PC-3 (cell line): ENCODE measurements at regions not wholly inside any gene's neighbourhood (a gene's known extent, or its start where the extent isn't known, plus 50 kb on each side); places are given as distances from the start of the nearest gene placed in this dataset.

Experiments used
- ATAC-seq: fragments of 200-7000 bp; cut with Tn5 transposase; 2 replicates; pipeline ENCODE4 v1.9.1; 2020; ENCODE audit warnings: mild to moderate bottlenecking, moderate library complexity
- BruUV-seq: library from RNA; stranded (reverse); fragments of 400-500 nt; replicated peaks from 2 replicates; lab custom pipeline; 2021; lab: Mats Ljungman, UMichigan
- CTCF ChIA-PET: fragments of 300-600 bp; sonication (Branson Sonifier 250); formaldehyde crosslinking; loops from one replicate; lab custom pipeline; 2022; ENCODE audit warnings: antibody characterized with exemption; lab: Charles Lee
- POLR2A ChIA-PET: fragments of 300-600 bp; sonication (Branson Sonifier 250); formaldehyde crosslinking; loops from one replicate; lab custom pipeline; 2022; ENCODE audit warnings: antibody characterized with exemption; ENCODE audit not compliant: unreplicated experiment; lab: Charles Lee
- DNase-seq: peaks from one replicate; pipeline ENCODE4 v3.0.0-alpha.2; 2015
- H2AFZ ChIP-seq: fragments of 300-600 bp; sonication (generic); 2 replicates; pipeline ENCODE4 v1.6.0; 2016; ENCODE audit warnings: antibody characterized with exemption, low read length
- H3F3A ChIP-seq: fragments of 300-600 bp; sonication (generic); one replicate; pipeline ENCODE4 v1.6.0; 2017; ENCODE audit warnings: antibody characterized with exemption, low read length, control low read depth, mild to moderate bottlenecking; ENCODE audit not compliant: unreplicated experiment
- H3K27ac ChIP-seq: fragments of 300-600 bp; sonication (generic); 2 replicates; pipeline ENCODE4 v1.5.1; 2016; ENCODE audit warnings: mild to moderate bottlenecking, low read length
- H3K27me3 ChIP-seq: fragments of 300-600 bp; sonication (generic); 2 replicates; pipeline ENCODE4 v1.6.1; 2016; ENCODE audit warnings: low read length, mixed read lengths
- H3K36me3 ChIP-seq: fragments of 300-600 bp; sonication (generic); 2 replicates; pipeline ENCODE4 v1.6.1; 2016; ENCODE audit warnings: low read depth, mixed run types, low read length, mixed read lengths
- H3K4me1 ChIP-seq: fragments of 300-600 bp; sonication (generic); 2 replicates; pipeline ENCODE4 v1.5.1; 2016; ENCODE audit warnings: low read length; ENCODE audit not compliant: insufficient read depth
- H3K4me2 ChIP-seq: fragments of 300-600 bp; sonication (generic); 2 replicates; pipeline ENCODE4 v1.6.0; 2016; ENCODE audit warnings: low read length
- H3K4me3 ChIP-seq: fragments of 300-600 bp; sonication (generic); 2 replicates; pipeline ENCODE4 v1.5.1; 2016; ENCODE audit warnings: mild to moderate bottlenecking, low read length, mixed read lengths
- H3K79me2 ChIP-seq: fragments of 300-600 bp; sonication (generic); 2 replicates; pipeline ENCODE4 v1.6.1; 2017; ENCODE audit warnings: low read length, mixed read lengths
- H3K9ac ChIP-seq: fragments of 300-600 bp; sonication (generic); 2 replicates; pipeline ENCODE4 v1.6.0; 2016; ENCODE audit warnings: mild to moderate bottlenecking, low read length
- H3K9me2 ChIP-seq: fragments of 300-600 bp; sonication (generic); replicated peaks from 2 replicates; pipeline ENCODE4 v1.6.1; 2016; ENCODE audit warnings: mixed run types, low read length, mixed read lengths
- H3K9me3 ChIP-seq: fragments of 300-600 bp; sonication (generic); 2 replicates; pipeline ENCODE4 v1.6.1; 2016; ENCODE audit warnings: low read length, mixed read lengths
- H4K20me1 ChIP-seq: fragments of 300-600 bp; sonication (generic); 2 replicates; pipeline ENCODE4 v1.6.1; 2016; ENCODE audit warnings: low read length, mixed read lengths
- EZH2 ChIP-seq: fragments of 300-600 bp; sonication (generic); IDR thresholded peaks from one replicate; pipeline ENCODE4 v1.6.1; 2017; ENCODE audit warnings: antibody characterized with exemption, mild to moderate bottlenecking, low read length; ENCODE audit not compliant: unreplicated experiment
- EZH2phosphoT487 ChIP-seq: fragments of 300-600 bp; sonication (generic); IDR thresholded peaks from 2 replicates; pipeline ENCODE4 v1.6.1; 2018; ENCODE audit warnings: mild to moderate bottlenecking, antibody characterized with exemption, low read length, borderline replicate concordance
- intact Hi-C: fragments of 100-400 bp; cut with micrococcal nuclease; formaldehyde crosslinking; loops from 2 replicates; pipeline ENCODE4 v1.9.0; 2023
- TF ChIP-seq, protein P1 (sequence below): fragments of 300-600 bp; sonication (generic); conservative IDR thresholded peaks from 2 replicates; pipeline ENCODE4 v1.5.1; 2017; ENCODE audit warnings: antibody characterized with exemption, low read depth, mild to moderate bottlenecking, low read length

DNA sequence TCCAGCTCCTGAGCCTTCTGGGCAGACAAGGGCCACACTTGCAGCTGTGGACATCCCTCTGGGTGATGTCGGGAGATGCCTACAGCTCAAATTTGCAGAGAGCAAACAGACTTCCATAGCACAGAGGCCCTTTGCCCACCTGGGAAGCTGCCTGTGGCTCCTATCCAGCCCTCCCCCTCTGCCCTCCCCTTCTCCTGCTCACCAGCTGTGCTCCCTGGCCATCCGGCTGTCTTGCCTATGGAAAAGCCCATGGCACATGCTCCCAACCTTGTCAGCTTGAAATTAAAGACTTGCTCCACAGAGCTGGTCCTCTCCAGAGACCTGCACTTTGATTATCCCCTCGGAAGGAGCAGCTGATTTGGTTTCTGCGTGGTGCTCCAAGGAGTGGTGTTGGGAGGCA is 118.9 kb upstream of the NECTIN1 start:
- peaks cover 44% of the 10 kb centered on the region for H3K27me3 ChIP-seq
- H3K9ac ChIP-seq: no peak overlapping the region
- H3K4me2 ChIP-seq: no peak overlapping the region
- POLR2A ChIA-PET: interaction anchor here (0.5 kb wide), 1 partner anchor 105 kb away, joined by 3 read pairs; no protein-coding TSS in a partner anchor
- DNase-seq (no peak), ATAC-seq (no peak)
- no peaks in the 10 kb centered on the region for H3K4me1 ChIP-seq
- CTCF ChIA-PET: no interaction called here
- no peaks in the 10 kb centered on the region for H3F3A ChIP-seq
- no peak overlapping the region for H2AFZ ChIP-seq
- TF ChIP-seq EZH2phosphoT487 (no peak), EZH2 (no peak)
- TF ChIP-seq, protein P1, sequence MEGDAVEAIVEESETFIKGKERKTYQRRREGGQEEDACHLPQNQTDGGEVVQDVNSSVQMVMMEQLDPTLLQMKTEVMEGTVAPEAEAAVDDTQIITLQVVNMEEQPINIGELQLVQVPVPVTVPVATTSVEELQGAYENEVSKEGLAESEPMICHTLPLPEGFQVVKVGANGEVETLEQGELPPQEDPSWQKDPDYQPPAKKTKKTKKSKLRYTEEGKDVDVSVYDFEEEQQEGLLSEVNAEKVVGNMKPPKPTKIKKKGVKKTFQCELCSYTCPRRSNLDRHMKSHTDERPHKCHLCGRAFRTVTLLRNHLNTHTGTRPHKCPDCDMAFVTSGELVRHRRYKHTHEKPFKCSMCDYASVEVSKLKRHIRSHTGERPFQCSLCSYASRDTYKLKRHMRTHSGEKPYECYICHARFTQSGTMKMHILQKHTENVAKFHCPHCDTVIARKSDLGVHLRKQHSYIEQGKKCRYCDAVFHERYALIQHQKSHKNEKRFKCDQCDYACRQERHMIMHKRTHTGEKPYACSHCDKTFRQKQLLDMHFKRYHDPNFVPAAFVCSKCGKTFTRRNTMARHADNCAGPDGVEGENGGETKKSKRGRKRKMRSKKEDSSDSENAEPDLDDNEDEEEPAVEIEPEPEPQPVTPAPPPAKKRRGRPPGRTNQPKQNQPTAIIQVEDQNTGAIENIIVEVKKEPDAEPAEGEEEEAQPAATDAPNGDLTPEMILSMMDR: no peak
- H3K4me3 ChIP-seq: no peak overlapping the region
- BruUV-seq: no TSS peak
- no peaks in the 10 kb centered on the region; the same call in 1 of the 2 replicates for H3K9me3 ChIP-seq
- intact Hi-C loops: no loop called here
- H3K79me2 ChIP-seq: no peaks in the 10 kb centered on the region
- no peaks in the 10 kb centered on the region for H4K20me1 ChIP-seq
- no peaks in the 10 kb centered on the region for H3K9me2 ChIP-seq
- H3K36me3 ChIP-seq: no peaks in the 10 kb centered on the region
- H3K27ac ChIP-seq: no peak overlapping the region

DNA sequence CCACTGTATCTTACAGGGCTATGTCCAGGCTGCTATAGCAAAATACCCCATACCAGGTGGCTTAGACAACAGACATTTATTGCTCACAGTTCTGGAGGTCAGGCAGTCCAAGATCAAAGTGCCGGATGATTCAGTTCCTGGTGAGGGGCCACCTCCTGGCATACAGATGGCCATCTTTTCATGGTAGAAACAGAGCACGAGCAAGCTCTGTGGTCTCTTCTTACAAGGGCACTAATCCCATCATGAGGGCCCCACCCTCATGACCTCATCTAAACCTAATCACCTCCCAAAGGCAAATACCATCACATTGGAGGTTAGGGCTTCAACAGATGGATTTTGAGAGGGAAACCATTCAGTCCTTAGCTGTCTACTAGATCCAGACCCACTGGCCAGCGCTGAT is 117.4 kb upstream of the NECTIN1 start:
- Histone ChIP-seq H3F3A (no peaks in the 10 kb centered on the region), H3K79me2 (no peaks in the 10 kb centered on the region), H3K4me1 (no peaks in the 10 kb centered on the region), H3K27ac (no peak overlapping the region), H3K27me3 (peaks cover 52% of the 10 kb centered on the region), H3K9ac (no peak overlapping the region), H3K36me3 (no peaks in the 10 kb centered on the region), H3K4me2 (no peak overlapping the region), H4K20me1 (no peaks in the 10 kb centered on the region), H3K9me3 (no peaks in the 10 kb centered on the region; the same call in 1 of the 2 replicates), H3K4me3 (no peak overlapping the region), H2AFZ (no peak overlapping the region), H3K9me2 (no peaks in the 10 kb centered on the region)
- DNase-seq (no peak), ATAC-seq (no peak)
- TF ChIP-seq EZH2phosphoT487 (no peak), EZH2 (no peak)
- TF ChIP-seq, protein P1: no peak
- intact Hi-C loops: no loop called here
- no TSS peak for BruUV-seq
- ChIA-PET POLR2A (no interaction called here), CTCF (no interaction called here)

DNA sequence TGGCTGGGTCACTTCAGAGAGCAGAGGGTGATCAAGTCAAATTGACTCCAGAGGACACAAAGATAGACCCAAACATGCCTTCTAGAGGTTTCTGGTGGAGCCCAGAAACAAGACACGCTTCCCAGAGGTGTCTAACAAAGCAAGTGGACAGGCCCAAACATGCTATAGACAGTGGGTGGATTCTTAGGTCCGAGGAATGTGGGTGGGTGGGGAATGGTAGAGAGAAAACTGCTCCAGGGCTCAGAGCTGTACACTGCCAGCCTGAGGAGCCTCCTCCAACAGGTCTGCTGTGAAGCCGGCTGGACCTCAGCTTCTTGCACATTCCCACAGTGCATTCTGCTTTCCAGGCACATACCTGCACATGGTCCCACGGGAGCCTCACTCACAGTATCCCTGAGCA is 116.8 kb upstream of the NECTIN1 start:
- Histone ChIP-seq H3K9me3 (no peaks in the 10 kb centered on the region; the same call in 1 of the 2 replicates), H3K4me3 (no peak overlapping the region), H3K79me2 (no peaks in the 10 kb centered on the region), H3K36me3 (no peaks in the 10 kb centered on the region), H3K9ac (no peak overlapping the region), H3K27ac (no peak overlapping the region), H3F3A (no peaks in the 10 kb centered on the region), H3K9me2 (no peaks in the 10 kb centered on the region), H2AFZ (no peak overlapping the region), H3K4me1 (no peaks in the 10 kb centered on the region), H3K27me3 (peaks cover 58% of the 10 kb centered on the region), H4K20me1 (no peaks in the 10 kb centered on the region), H3K4me2 (no peak overlapping the region)
- CTCF ChIA-PET: no interaction called here
- TF ChIP-seq EZH2: no peak
- TF ChIP-seq EZH2phosphoT487: no peak
- TF ChIP-seq, protein P1: no peak
- POLR2A ChIA-PET: no interaction called here
- DNase-seq (no peak), ATAC-seq (no peak)
- BruUV-seq: no TSS peak
- intact Hi-C loops: no loop called here
